T47D (cell line): ENCODE measurements at regions not wholly inside any gene's neighbourhood (a gene's known extent, or its start where the extent isn't known, plus 50 kb on each side); places are given as distances from the start of the nearest gene placed in this dataset.
"Not testable (repeated sequence)": the region's sequence is repeated elsewhere in the genome, so short reads cannot be mapped to it uniquely, and the experiment has no call there.

Source experiments
- DNase-seq, 2 experiments: peaks; one replicate each; pipeline versions ENCODE4 v3.0.0 to v3.0.0-alpha.2; 2011 to 2012; ENCODE audit warnings: low read depth in 1 of 2, low spot score in 1 of 2
- JUND ChIP-seq: IDR thresholded peaks from 2 replicates; pipeline ENCODE4 v1.6.1; 2012; ENCODE audit warnings: low read depth
- in situ Hi-C: cut with HindIII; loops from 2 replicates; pipeline ENCODE4 v1.10.0; 2016; ENCODE audit warnings: low sequenced_read_pairs, low pct_unique_long_range_greater_than_20kb

DNA sequence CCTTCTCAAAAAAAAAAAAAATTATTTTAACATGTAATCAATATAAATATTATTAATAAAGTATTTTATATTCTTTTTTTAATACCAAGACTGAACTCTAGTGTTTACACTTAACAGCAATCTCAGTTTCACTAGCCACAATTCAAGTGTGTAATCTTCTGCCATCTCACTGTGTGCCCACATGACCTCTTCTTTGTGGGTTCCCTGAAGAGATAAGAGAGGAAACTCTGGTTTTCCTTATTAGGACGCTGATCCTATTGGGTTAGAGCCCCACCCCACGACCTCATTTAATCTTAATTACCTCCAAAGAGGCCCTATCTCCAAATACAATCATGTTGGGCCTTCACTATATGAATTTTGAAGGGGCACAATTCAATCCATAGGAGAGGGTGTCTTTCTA is 177.6 kb downstream of the STK31 start:
- in situ Hi-C loops, result no loop called here
- TF ChIP-seq JUND, result no peak
- no peak for DNase-seq

DNA sequence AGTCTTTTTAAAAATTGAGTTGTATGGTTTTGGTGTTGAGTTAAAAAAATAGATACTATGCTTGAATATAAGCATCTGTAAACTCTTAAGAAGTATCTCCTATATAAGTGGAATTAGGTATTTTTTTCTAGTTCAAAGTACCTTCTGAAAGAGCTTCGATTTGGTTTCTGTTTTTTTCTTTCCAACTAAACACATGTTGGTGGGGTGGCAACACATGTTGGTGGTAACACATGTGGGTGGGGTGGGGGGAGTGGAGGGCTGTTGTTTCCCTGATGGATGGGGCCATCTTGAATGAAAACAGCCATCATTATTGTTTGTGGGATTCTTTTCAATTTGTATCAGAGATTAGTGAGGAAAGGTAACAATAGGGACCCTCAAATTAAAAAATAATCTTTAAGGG is 178.9 kb downstream of the STK31 start:
- DNase-seq, result no peak
- TF ChIP-seq JUND, result no peak
- in situ Hi-C loops, result no loop called here

DNA sequence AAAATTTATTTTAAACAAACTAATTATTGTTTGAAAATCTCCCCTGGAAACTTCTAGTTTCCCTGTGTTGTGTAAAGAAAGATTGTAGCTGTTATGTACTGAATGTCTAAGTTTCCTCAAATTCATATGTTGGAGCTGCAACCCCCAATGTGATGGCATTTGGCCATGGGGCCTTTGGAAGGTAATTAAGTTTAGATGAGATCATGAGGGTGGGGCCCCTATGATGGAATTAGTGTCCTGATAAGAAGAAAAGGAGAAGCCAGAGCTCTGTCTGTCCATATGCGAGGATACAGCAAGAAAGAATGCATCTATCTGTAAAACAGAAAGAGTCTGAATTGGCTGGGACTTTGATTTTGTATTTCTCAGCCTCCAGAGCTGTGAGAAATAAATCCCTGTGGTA is 179.5 kb downstream of the STK31 start:
- DNase-seq, result no peak
- in situ Hi-C loops, result no loop called here
- no peak for TF ChIP-seq JUND

DNA sequence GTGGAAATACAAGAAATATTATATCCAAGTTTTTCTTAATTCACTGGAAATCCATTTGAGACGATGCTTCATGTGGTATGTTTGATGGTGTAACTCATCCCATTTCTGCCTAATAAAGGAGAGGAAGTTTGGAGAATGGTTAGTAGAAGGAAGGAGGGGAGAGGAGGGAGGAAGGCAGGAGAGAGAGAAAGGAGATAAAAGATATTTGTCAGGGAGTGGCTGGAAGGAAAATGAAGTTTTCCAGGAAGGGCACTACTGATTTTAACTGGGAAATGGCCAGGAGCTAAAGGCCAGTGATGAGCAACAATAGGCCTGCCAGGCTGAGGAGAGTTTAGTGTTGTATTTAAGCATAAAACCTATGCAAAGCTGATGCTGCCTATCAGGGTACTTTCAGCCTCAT is 182.0 kb downstream of the STK31 start:
- no peak for TF ChIP-seq JUND
- no peak for DNase-seq
- in situ Hi-C loops, result no loop called here

DNA sequence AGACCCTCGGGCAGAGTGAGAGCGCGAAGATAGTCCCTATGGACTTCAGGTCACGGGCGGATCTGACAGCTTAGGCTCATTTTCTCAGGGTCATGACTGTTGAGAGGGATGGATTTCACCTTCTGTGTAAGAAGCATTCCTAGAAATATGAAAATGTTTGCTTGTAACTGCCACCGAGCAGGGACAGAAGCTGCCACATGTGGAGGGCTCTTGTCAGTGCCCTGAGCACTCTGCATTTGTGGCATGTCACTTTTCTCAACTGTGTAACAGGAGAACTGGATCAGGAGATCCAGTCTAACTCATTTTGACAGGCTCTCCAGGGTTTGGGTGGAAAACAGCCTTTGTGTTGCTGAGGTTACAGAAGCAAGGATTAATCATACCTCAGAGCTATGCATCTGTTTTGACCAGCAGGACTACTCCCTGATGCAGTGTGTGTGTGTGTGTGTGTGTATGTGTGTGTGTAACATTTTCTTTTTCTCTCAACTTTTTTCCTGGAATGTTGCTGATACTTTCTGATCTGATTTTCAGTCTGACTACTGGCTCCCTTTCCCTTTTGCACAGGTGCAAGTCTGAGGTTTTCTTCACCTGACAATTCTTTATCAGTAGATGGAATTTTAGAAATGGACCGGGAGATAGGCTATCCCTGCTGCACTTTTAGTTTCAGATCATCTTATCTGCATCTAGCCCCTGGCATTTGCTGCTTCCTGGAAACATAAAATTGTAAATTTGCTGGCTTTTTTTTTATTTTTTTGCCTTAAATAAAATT is 183.3 kb downstream of the STK31 start:
- in situ Hi-C loops, result no loop called here
- no peak for DNase-seq
- no peak for TF ChIP-seq JUND

DNA sequence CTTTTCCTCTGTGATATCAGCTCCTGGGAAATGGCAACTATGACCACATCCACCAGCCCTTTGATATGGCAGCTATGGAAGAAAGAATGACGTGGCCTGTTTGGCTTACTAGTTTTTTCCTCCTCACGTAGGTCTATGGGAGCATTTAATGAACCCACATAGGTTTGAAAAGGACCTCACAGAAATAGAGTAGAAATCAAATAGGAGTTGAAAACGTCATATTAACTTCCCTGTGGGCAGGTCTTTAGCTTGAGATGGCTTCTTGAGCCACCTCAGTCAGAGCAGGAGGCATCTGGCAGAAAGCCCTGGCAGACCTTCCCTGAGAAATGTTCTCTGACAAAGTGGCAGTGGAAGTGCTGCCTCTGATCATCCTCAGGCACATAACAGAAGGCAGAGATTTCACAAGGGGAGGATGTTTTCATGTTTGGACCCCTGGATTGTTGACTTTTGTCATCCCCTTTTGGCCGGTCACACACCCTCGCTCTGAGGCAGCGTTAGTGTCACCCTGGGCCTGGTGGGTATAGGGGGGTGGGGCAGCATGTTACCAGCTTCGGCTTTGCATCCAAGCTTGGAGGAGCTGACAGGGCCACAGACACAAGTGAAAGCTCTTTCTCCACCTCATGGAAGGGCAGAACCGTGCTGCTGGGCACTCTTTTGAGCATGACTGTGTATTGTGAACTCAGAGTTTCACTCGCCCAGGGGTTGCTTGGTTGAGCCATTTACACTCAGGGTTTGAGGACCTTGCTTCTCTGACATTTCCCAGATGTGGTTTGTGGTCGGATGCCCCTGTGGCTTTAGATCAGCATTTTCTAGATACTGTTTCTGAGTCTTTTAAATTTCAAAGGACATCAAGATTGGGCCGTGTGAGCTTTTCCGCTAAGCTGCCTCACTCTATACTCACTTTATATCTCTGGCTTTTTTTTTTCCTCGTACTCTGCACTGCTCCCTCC is 184.2 kb downstream of the STK31 start:
- in situ Hi-C loops, result no loop called here
- no peak for TF ChIP-seq JUND
- no peak for DNase-seq

DNA sequence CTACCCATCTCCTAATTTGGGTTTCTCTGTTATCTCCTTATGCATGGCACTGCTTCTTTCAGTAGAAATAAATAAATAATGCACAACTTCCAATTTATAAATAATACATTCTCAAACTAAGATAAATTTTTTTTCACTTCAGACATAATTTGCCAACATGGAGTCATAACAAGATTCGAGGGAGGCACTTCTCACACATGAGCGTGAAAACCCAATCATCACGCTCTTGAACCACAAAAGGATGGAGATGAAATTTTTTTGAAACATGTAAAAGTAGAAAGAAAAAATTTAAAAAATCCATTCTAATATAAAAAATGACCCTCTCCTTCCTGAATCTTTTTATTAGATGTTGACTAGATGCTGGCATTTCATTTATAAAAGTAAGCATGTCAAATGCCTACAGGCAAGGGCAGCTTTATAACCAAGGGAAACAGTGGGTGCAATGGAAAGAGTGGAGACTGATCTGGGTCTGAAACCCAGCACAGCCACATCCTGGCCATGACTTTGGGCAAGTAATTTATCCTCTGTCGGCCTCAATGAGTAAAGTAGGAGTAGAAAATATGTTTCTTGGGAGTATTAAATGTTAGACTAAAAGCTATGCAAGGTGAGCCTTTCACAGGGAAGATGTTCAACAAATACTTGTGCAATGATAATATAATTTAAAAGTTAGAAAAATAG is 185.0 kb downstream of the STK31 start:
- in situ Hi-C loops, result no loop called here
- no peak for DNase-seq
- TF ChIP-seq JUND, result no peak

DNA sequence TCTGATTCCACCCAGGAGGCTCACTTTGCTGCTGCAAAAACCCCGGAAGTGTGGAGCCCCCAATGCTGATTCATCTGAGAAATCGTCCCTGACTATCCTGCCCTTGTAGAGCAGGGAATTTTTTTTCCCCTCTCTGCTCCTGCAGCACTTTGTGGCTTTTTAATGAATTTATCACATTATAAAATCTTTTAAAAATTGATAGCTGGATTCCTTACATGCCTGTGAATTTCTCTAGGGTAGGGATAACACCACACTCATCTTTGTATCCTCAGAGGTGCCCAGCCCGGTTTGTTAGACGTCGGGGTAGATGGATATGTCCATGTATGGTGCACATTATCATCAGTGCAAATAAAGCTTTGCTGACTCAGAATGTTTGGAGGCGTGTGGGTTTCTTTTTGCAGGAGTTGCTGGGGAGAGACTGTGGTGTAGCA is 185.7 kb downstream of the STK31 start:
- TF ChIP-seq JUND, result no peak
- no peak for DNase-seq
- in situ Hi-C loops, result no loop called here

DNA sequence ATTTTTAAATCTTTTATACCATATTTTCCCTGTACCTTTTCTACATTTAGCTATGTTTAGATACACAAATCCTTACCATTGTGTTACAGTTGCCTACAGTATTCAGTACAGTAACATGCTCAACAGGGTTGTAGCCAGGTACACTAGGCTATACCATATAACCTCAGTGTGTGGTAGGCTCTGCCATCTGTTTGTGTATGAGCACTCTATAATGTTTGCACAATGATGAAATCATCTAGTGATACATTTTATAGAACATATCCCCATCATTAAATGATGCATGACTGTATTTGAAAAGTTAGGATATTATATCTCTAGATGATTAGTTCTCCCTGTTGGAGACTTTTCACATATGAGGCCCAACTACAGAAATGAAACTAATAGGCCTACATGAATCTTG is 188.6 kb downstream of the STK31 start:
- DNase-seq, result no peak
- in situ Hi-C loops, result no loop called here
- TF ChIP-seq JUND, result no peak

DNA sequence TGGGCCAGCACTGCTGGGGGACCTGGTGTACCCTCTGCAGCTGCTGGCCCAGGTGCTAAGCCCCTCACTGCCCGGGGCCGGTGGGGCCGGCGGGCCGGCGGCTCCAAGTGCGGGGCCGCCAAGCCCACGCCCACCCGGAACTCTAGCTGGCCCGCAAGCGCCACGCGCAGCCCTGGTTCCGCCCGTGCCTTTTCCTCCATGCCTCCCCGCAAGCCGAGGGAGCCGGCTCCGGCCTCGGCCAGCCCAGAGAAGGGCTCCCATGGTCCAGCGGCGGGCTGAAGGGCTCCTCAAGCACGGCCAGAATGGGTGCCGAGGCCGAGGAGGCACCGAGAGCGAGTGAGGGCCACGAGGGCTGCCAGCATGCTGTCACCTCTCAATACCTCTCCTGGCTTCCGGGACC is 194.9 kb downstream of the STK31 start:
- DNase-seq, in situ Hi-C loops: not testable (repeated sequence)

DNA sequence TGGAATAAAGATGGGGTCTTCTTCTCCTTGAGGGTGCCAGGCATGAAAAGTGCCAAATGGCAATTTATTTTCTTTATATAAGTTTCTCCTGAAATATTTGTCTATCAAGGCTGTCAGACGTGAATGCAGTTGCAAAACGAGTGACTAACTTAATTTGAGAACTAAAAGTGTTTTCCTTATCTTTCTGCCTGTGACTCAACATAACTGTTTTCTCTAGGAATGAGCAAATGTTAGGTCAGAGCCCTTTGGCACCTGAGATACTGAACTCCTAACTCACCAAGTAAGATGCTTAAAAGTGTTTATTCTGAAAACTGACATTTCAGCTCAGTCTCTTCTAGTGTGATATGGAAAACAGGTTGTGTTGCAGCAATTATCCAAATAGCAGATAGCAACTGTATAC is 197.0 kb downstream of the STK31 start:
- in situ Hi-C loops, result no loop called here
- no peak for DNase-seq
- no peak for TF ChIP-seq JUND

DNA sequence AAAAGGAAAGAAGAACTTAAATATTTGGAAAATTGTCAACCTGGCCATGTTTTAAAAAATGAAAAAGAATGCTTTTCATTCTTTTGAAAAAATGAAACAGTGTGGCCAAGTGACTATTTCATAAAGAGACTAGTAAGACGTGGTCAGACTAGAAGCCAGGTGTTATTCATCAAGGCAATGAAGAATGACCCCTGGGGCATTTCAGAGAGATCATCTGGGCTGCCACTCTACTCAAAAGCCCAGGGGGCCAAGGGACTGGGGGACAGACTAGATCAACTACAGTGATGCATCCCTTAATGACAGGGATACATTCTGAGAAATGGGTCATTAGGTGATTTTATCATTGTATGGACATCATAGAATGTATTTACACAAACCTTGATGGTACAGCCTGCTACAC is 199.4 kb downstream of the STK31 start:
- in situ Hi-C loops, result no loop called here
- TF ChIP-seq JUND, result no peak
- no peak for DNase-seq

DNA sequence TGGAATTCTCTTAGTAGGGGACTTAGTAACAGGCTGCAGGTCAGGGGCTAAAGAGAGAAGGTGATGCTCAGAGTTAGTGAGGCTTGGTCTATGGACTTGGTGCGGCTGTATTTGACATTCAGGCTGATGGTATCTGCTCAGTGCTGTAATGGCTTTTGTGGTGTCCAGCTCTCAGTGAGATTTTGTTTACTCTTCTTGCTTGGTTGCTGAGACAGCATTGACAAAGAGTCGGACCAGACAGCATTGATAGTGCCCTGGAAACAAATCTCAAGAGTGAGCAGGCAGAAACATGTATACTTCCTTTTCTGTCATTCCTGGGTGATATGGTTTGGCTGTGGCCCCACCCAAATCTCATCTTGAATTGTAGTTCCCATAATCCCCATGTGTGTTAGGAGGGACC is 202.0 kb downstream of the STK31 start:
- in situ Hi-C loops, result no loop called here
- no peak for TF ChIP-seq JUND
- DNase-seq, result peak in 1 of 2 experiments; percentile 25
